ENCODE measurements at regions not wholly inside any gene's neighbourhood (a gene's known extent, or its start where the extent isn't known, plus 50 kb on each side); places are given as distances from the start of the nearest gene placed in this dataset.
"Not testable (repeated sequence)": the region's sequence is repeated elsewhere in the genome, so short reads cannot be mapped to it uniquely, and the experiment has no call there.

DNA sequence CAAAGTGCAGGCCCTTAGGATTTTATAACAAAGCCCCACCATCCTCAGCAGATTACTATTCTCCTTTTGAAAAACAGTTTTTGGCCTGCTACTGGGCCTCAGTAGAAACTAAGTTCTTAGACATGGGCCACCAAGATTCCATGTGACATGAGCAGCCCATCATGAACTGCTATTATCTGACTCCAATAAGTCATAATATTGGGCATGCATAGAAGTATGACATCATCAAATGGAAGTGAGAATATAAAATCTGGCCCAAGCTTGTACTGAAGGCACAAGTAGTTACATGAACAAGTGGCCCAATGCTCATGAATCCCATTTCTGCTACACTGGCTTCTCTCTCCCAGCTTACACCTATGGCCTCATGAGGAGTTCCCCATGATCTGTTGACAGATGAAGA is 404.8 kb downstream of the EPHA5 start:
- DNase-seq: no peak

DNA sequence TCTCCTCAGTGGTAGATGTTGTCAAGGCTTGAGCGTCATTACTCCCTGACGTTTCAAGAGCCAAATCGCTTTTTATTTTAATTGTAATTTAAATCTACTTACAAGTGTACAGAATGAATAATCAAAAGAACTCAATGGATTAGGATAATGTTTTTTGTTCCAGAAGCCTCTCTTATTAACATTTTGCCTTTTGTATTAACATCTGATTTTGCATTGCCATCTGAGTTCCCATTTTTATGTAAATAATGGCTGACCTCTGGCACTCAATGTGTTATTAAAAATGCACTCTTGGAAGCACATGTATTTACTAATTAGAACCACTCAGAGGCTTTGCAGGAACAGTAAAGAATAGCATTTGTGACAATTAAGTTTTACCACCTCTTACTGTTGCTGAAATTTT is 411.0 kb downstream of the EPHA5 start:
- DNase-seq: no peak

DNA sequence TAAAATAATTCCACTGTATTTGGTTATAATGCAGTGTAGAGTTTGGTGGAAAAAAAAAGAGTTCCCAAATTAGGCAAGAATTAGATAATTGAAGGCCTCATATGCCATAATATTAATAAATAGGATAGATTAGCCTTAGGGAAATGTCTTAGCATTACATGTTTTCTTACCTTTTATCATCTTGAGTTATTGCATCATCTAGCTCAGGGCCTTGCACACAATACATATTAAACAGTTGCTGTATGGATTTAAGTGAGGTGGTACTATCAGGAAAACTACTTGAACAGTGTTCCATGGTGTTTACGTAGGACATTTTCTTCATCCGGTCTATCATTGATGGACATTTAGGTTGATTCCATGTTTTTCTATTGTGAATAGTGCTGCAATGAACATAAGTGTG is 419.4 kb downstream of the EPHA5 start:
- DNase-seq: no peak

DNA sequence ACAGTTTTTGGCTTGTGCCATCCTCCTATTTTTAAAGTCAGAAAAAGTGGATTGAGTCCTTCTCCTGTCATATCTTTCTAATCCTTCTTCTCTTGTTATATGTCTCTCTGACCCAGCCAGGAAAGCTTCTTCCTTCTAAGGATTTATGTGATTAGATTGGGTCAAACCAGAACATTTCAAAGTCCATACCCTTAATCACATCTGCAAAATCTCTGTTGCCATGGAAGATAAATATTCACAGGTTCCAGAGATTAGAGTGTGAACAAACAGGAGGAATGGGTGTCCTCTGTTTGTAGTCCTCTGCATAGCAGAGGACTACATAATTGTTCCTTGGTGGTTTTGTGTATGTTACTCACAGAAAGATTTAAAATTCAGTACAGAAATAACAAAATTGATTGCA is 421.2 kb downstream of the EPHA5 start:
- no peak for DNase-seq

DNA sequence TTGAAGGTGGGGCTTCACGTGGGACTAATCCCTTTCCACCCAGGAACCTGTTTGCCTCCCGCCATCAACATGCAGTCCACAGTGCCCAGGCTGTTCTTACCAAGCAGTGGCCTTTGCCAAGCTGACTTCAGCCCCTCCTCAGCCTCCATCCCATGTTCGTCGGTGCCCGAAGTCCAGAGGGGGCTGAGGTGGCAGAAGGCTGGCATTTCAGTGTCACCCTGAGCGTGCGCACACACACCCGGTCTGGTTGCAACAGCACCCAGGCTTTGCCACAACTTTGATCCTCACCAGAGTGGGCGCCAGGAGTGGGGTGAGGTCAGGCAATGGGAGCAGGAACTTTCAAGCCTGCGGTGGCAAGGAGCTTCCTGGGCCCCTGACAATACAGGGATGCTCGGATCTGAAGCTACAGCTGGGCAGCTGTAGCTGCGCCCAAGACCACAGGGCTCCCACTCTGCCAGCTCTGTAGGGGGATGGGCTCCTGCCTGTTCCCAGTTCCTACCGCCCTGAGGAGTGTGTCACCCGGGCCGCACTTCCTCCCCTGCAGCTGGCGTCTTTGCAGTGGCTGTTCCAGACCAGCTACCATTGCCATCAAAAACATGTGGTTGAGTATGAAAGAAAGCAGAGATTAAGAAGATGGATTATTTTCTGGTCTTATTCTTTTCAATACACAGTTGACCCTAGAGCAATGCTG is 428.0 kb downstream of the EPHA5 start:
- DNase-seq: no peak

DNA sequence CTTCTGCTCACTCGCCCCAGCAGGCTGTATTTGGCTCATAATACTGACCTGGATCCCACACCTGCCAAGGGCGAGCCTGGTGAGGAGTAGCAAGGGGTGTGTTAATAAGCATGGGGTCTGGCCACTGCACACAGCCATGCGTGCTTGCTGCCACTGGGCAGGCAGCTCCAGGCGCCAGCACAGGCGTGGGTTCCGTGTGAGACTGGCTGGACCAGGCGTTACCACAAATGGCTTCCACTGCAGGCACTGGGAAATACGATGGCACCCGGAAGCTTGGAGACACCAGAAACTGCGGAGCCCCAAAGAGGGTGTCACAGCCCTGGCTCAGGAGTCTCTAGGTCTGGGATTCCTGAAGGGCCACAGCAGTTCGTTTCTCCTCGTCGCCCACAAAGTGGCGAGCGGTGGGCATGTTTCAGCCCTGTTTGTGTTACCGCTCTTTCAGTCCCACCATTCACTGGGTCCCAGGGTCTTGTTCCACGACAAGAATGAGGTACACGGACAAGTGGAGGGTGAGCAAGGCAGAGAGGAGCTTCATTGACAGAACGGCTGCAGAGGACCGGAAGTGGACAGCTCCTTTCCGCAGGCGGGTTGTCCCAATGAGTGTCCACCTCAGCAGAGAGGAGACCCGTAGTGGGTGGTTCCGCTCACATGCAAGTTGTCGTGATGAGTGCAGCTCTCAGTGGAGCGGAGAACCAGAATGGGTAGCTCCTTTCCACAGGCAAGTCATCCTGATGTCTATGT is 428.9 kb downstream of the EPHA5 start:
- no peak for DNase-seq

DNA sequence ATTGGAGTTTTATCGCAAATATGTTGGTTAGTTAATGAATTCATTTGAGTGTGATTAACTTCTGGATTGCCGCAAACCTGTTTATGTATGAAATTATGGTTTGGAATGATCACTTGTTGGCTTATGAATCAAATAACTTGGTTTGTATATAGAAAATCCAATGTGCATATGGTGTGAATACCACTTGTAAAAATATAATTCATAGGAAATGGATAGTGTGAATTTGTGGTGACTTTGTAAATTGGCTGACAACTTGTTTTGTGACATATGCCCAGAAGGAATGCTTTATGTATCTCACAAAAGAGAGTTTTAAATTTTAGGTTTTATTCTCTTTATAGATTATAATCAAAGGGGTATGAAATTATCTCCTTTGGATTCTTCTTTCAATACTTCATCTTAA is 436.2 kb downstream of the EPHA5 start:
- no peak for DNase-seq

DNA sequence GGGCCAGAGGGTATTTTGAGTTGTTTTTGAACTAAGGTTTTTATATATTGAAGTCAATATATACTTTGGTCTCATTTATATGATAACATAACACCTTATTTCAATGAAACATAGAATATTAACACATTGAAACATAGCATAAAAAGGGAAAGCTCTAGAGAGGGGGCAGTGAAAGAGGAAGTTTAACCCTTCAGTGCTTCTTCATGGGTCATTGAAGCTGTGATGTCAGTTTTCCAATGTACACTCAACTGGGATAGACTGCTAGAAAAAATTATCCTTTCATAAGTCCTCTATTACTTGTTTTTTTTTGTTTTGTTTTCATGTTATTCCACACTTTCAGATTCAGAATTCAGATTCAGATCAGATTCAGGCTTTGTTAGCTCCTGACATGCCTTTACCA is 442.7 kb downstream of the EPHA5 start:
- DNase-seq: no peak

DNA sequence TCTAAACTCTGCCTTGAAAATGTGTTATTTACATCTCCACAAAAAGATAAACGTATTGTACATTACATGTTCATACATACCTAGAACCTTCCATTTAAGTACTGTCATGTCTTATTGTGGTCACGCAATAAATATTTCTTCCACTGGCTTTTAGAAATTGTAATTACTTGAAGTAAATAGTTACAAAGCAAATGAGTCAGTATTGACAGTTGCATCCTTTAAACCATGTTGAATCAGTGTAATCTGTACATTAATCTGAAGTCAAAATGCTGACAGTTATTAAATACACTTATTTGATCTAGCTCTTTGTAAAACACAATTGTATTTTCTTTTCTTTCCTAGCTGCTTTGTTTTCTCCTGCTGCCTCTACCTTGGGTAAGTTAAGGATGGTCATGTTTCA is 446.7 kb downstream of the EPHA5 start:
- DNase-seq: no peak

DNA sequence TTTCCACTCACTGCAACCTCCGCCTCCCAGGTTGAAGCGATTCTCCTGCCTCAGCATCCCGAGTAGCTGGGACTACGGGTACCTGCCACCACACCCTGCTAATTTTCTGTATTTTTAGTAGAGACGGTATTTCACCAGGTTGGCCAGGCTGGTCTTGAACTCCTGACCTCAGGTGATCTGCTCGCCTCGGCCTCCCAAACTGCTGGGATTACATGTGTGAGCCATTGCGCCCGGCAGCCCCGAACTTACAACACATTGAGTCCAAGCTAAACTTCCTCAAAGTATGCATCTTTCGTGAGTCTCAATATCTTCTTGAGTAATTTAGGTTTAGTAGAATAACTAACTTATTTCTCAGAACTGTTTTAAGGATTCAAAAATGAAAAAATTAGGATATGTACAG is 447.2 kb downstream of the EPHA5 start:
- not testable (repeated sequence) for DNase-seq

DNA sequence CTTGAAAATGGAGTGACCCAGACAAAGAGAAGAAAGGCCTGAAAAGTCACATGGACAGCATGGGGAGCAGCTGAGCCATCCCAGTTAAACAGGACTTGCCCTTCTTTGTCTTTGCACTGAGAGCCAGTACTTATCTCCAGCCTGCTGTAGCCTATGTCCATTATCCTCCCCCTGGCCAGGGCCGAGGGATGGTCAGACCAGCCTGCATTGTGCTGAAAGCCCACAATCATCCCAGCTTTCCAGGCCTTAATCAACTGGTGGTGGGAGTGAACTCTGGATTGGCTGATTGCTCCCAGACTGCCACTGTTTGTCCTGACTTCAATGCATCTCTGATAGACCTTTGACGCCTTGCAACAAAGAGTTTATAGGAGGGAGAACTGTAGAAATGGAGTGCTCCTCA is 453.1 kb downstream of the EPHA5 start:
- no peak for DNase-seq

DNA sequence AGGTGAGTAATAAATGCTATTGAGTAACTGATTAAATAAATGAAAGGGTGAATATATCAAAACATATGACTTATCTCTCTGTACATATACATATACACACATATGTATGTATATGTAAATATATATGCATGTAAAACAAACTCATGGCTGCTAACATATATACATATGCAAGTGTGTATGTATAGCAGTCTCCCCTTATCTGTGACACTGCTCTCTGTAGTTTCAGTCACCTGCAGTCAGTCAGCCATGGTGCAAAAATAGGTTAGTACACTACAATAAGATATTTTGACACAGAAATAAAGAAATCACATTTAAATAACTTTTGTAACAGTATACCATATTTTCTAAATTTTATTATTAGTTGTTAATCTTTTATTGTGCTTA is 467.4 kb downstream of the EPHA5 start:
- no peak for DNase-seq

DNA sequence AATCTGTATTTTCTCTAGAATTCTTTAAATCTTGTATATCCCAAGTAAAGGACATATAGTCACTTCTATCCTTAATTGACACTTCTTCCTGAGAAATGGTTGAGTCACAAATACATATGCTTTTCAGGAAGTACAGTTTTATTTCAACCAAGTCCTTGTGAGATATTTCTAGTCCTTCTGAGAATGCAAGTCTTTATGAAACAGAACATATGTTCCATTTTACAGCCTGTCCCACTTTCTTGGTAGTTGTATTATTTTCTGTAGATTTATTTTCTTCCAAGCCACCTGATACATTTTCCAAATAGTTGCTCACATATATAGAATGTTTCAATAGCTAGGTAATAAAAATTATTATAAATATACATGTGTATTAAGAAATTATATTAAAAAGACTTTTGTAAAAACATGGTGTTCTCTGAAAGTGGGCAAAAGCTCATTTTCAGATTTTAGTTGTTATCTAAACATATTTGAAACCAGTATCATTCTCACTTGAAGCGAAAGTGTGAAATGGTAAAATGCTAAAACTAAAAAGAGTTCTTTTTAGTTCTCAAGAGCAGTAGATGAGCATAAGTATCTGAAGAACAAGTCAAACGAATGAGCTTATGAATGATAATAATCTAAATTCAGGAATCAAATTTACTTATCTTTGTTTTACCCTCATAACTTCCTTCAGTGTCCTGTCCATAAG is 468.0 kb downstream of the EPHA5 start:
- DNase-seq: no peak

DNA sequence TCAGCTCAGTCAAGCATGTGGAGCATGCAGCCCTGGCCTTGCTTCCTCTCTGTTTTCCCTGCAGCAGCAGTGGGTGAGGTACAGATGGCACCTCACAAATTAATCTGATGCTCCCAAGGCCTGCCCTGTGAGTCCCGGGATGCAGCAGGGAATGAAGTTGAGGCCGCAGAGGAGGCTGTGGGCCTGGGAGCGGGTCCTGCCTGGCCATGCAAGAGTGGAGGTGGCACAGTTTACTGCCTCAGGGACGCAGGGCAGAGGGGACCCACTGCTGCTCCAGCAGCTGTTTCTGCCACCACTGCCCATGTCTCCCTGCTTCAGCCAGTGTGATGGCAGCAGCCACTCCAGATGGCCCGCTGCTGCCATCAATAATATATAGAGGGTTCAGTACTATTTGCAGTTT is 474.6 kb downstream of the EPHA5 start:
- DNase-seq: no peak

DNA sequence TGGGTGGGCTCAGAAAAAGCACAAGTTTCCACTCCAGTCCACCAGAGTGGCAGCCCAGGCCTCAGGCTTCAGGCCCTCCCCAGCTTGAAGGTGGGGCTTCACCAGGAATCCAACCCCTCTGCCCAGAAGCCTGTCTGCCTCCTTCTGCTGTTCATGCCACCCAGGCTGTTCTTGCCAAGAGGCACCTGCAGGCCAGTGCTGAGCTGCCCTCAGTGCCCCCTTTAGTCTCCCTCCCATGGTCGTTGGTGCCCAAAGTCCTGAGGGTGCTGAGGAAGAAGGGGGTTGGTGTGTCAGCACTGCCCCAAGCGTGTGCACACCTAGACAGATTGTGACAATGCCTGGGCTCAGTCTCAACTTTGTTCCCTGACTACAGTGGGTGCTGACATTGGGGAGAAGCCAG is 475.3 kb downstream of the EPHA5 start:
- DNase-seq: no peak

DNA sequence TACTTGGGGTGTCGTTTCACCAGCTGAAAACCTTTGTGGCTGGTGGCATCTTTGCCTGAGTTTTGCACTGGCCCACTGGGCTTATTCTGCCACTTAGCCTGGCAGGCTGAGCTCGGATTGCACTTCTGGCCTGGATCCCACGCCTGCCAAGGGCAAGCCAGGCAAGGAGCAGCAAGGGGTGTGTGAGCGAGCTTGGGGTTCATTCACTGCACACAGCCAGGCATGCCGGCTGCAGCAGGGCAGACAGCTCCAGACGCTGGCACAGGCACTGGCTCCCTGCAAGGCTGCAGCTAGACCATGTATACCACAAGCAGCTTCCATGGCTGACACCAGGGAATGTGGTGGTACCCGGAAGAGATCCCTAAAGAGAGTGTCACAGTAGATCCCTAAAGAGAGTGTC is 476.3 kb downstream of the EPHA5 start:
- no peak for DNase-seq

DNA sequence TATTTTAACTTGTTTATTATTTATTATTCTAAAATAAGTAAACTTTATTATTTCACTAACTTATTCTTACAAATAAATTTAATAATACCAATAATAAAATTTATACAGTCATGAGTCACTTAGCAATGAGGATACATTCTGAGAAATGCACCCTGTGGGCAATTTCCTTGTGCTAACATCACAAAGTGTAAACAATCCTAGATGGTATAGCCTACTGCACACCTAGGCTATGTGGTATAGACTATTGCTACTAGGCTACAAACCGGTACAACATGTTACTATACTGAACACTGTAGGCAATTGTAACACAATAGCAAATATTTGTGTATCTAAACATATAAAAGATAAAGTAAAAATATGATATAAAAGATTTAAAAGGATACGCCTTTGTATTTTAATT is 479.5 kb downstream of the EPHA5 start:
- DNase-seq: no peak

DNA sequence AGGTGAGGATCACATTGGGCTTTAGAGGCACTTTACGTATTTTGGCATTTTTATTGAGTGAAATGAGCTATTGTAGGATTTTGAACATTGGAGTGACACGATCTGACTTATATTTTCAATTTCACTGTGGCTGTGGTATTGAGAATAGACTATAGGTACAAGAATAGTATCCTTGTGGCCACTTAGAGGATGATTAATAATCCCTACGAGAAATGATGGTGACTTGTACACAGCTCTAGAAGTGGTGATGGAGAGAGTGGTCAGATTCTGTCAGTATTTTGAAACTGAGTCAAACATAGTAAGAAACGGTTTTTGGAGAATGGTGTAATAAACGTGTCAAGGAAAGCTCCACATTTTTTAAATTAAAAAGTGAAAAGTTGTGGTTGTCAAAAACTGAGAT is 494.7 kb downstream of the EPHA5 start:
- no peak for DNase-seq

DNA sequence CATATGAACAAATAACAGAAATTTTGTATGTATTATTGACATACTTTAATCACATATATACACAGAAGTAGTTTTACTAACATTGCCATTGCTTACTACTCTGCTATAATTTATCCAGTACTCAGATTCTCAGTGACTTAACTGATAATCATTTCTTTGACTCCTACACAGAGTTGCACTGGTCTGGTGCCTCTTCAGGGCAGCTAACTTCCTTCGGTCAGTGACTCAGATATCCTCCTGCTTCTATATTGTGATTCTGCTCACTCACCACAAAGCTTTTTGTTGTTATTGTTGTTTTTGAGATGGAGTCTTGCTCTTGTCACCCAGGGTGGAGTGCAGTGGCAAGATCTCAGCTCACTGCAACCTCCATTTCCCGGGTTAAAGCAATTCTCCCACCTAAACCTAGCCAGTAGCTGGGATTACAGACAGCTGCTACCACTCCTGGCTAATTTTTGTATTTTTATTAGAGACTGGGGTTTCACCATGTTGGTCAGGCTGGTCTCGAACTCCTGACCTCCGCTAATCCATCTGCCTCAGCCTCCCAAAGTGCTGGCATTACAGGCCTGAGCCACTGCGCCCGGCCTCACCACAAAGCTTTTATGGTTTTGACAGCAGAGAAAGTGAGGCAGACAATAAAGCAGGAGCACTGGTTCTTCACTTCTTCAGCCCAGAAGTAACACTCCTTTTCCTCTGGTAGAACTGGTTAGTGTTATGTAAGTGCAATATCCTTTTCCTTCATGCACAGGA is 499.3 kb downstream of the EPHA5 start:
- DNase-seq: no peak

DNA sequence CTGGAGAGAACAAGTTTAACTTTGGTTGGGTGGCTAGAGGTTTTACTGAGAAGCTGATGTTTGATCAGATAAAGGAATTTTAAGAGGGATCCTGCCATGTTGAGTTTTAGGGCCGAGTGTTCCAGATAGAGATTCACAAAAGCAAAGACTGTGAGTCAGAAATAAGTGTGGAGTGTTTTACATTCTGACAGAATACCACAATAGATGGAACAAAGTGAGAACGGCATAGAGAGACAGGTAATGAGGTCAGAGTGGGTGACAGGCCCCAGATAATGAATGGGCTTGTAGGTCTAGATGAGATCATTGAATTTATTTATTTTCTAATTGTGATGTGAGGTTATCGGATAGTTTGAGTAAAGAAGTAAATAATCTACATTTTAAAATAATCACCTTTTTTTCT is 502.6 kb downstream of the EPHA5 start:
- DNase-seq: no peak

DNA sequence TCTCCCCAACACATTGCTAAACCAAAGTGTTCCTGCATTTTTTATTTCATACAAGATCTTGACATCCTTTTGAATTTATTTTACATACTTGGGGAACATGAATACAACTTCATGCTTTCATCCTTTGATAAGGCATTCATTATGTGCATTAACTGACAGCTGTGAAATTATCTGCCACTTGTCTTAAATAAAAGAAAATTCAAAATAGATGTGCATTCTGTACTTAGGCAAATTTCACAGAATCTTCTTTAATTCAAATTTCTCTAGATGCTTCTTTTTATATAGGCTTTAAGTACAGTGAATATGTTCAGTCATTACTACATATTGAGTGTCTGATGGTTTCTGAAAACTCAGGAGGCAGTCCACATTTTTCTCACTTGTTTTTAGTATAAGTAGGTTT is 518.1 kb downstream of the EPHA5 start:
- DNase-seq: no peak

DNA sequence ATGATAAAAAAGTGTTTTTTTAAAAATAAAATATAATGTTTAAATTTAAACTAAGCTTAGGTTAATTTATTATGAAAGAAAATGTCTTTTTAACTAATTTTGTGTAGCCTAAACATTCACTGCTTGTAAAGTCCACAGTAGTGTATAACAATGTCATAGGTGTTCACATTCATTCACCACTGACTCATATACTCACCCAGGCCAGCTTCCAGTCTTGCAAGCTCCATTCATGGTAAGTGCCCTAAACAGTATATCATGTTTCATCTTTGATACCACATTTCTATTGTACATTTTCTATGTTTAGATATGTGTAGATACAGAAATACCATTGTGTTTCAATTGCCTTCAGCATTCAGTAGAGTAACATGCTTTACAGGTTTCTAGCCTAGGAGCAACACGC is 530.3 kb downstream of the EPHA5 start:
- no peak for DNase-seq

DNA sequence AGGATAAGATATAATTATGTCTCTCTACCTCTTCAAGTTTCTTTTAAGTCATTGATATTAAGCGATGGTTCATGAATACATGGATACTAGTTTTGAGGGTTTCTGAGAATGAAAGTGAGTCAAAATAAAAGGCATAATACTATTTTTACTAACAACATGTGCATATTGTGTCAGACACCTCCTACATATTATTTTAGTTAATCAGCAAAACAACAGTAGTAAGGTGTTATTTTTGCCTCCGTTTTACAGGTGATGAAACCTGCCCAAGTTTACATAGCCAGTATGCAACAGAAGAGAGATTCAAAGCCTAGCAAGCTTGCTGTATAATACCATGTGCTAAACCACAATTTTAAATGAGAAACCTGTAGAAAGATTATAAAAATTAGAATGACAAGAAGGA is 544.1 kb downstream of the EPHA5 start:
- DNase-seq: no peak

DNA sequence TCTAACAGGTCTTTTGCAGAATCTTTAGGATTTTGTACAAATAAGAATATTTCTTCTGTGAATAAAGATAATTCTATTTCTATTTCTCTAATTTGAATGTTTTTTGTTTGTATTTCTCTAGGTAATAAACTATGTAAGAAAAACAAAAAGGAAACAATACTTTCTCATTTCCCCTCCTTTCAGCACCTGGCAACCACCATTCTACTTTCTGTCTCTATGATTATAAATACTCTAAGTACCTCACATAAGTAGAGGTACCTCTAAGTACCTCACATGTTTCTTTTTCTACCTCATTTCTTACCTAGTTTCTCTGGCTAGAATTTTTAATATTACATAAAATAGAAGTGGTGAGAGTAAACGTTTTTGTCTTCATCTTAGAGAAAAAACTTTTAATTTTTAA is 550.0 kb downstream of the EPHA5 start:
- no peak for DNase-seq
